Chondrocyte (in vitro differentiated cells): ENCODE measurements at regions not wholly inside any gene's neighbourhood (a gene's known extent, or its start where the extent isn't known, plus 50 kb on each side); places are given as distances from the start of the nearest gene placed in this dataset.

Experiments used
- DNase-seq: peaks from one replicate; pipeline ENCODE4 v3.0.0; 2021; ENCODE audit warnings: mixed read lengths, low spot score
- H3K27ac Mint-ChIP-seq: one replicate; pipeline ENCODE4 v1.8.0; 2021; ENCODE audit warnings: mild to moderate bottlenecking, moderate library complexity, mixed read lengths; ENCODE audit not compliant: unreplicated experiment
- H3K27me3 Mint-ChIP-seq: 2 replicates; pipeline ENCODE4 v1.8.0; 2021; ENCODE audit warnings: low read depth, mixed read lengths
- H3K36me3 Mint-ChIP-seq: 2 replicates; pipeline ENCODE4 v1.8.0; 2021; ENCODE audit warnings: low read depth, mixed read lengths
- H3K4me1 Mint-ChIP-seq: 2 replicates; pipeline ENCODE4 v1.8.0; 2021; ENCODE audit warnings: low read depth, mild to moderate bottlenecking, mixed read lengths
- H3K4me3 Mint-ChIP-seq: one replicate; pipeline ENCODE4 v1.8.0; 2021; ENCODE audit warnings: mild to moderate bottlenecking, moderate library complexity, mixed read lengths; ENCODE audit not compliant: unreplicated experiment
- H3K9me3 Mint-ChIP-seq: 2 replicates; pipeline ENCODE4 v1.8.0; 2021; ENCODE audit warnings: low read depth, mixed read lengths
- CTCF ChIP-seq: fragments of 200-600 bp; sonication (generic); IDR thresholded peaks from 2 replicates; pipeline ENCODE4 v1.5.0; 2021; ENCODE audit warnings: antibody characterized with exemption, mild to moderate bottlenecking, moderate library complexity

DNA sequence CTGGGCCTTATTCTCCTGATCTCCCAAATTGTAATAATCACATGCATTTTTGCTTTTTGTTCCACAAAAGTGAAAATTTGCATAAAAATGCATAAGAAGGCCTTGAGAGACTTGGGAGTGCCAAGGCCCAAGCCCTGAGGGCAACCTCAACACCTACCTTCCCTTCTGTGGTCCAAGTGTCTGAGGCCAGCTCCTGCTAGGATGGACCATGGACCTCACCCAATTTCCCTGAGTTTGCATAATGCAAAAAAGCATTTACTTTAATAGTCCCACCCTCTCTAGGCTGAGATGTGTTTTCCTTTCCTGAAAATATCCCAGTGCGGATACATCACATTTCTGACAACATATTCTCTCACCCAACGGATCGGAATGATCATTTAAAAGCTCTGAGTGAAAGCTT is 194.1 kb upstream of the TENM4 start:
- peaks cover 14% of the 10 kb centered on the region for H3K27me3 Mint-ChIP-seq
- no peak overlapping the region for H3K27ac Mint-ChIP-seq
- H3K9me3 Mint-ChIP-seq, result no peaks in the 10 kb centered on the region
- no peaks in the 10 kb centered on the region for H3K4me1 Mint-ChIP-seq
- no peak overlapping the region for H3K4me3 Mint-ChIP-seq
- no peak for TF ChIP-seq CTCF
- DNase-seq, result no peak
- H3K36me3 Mint-ChIP-seq, result no peaks in the 10 kb centered on the region

GRCh38 chr11:79627281-79627680 is 186.5 kb upstream of the TENM4 start:
- Mint-ChIP-seq H3K27me3 (peaks cover 20% of the 10 kb centered on the region), H3K36me3 (no peaks in the 10 kb centered on the region), H3K9me3 (no peaks in the 10 kb centered on the region), H3K4me3 (no peak overlapping the region), H3K27ac (no peak overlapping the region), H3K4me1 (no peaks in the 10 kb centered on the region)
- no peak for DNase-seq
- no peak for TF ChIP-seq CTCF

- no peak overlapping the region for H3K4me3 Mint-ChIP-seq
- H3K4me1 Mint-ChIP-seq, result no peaks in the 10 kb centered on the region
Measured at GRCh38 chr11:79626135-79627075, 185.6 kb upstream of the TENM4 start.

GRCh38 chr11:79623375-79623774 is 182.5 kb upstream of the TENM4 start:
- Mint-ChIP-seq H3K4me3 (no peak overlapping the region), H3K4me1 (no peaks in the 10 kb centered on the region), H3K27me3 (peaks cover 23% of the 10 kb centered on the region), H3K27ac (no peak overlapping the region), H3K9me3 (no peaks in the 10 kb centered on the region), H3K36me3 (no peaks in the 10 kb centered on the region)
- no peak for TF ChIP-seq CTCF
- DNase-seq, result no peak

More at GRCh38 chr11:79626135-79627075, 185.6 kb upstream of the TENM4 start:
- no peak for DNase-seq
- Mint-ChIP-seq H3K9me3 (no peaks in the 10 kb centered on the region), H3K36me3 (no peaks in the 10 kb centered on the region), H3K27ac (no peak overlapping the region), H3K27me3 (peaks cover 17% of the 10 kb centered on the region)
- TF ChIP-seq CTCF, result no peak

DNA sequence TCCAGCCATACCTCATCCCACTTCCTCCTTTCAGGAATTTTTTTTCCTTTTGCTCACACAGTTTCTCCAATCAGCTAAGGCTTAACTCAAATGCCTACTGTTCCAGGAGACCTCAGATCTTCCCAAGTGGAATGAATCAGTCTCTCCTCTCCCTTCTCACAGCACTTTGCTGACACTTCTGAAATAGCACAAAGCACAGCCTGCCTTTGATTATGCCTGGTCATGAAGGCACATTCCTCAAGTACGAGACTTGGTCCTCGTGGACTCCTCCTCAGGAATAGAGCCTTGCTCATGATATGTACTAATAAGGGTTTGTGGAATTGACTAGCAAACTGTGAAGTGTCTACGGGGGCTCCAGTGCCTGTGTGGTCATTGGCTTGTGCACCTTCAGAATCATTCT is 176.7 kb upstream of the TENM4 start:
- H3K4me1 Mint-ChIP-seq, result no peaks in the 10 kb centered on the region
- H3K27ac Mint-ChIP-seq, result no peak overlapping the region
- H3K4me3 Mint-ChIP-seq, result no peak overlapping the region
- H3K36me3 Mint-ChIP-seq, result no peaks in the 10 kb centered on the region
- no peak for DNase-seq
- TF ChIP-seq CTCF, result no peak
- H3K27me3 Mint-ChIP-seq, result peaks cover 44% of the 10 kb centered on the region
- H3K9me3 Mint-ChIP-seq, result no peaks in the 10 kb centered on the region
